SJCRH30 (cell line): ENCODE measurements at regions not wholly inside any gene's neighbourhood (a gene's known extent, or its start where the extent isn't known, plus 50 kb on each side); places are given as distances from the start of the nearest gene placed in this dataset.

Source experiments
- DNase-seq, 2 experiments: peaks; one replicate each; pipeline ENCODE4 v3.0.0-alpha.2; 2015 to 2020
- H3K27ac ChIP-seq: fragments of 250-450 bp; sonication (Bioruptor Pico); 2 replicates; pipeline ENCODE4 v1.5.1; 2020; ENCODE audit warnings: mild to moderate bottlenecking, moderate library complexity
- H3K27me3 ChIP-seq: fragments of 250-450 bp; sonication (Bioruptor Pico); 2 replicates; pipeline ENCODE4 v1.5.1; 2020; ENCODE audit warnings: mild to moderate bottlenecking, moderate library complexity
- H3K36me3 ChIP-seq: fragments of 250-450 bp; sonication (Bioruptor Pico); 2 replicates; pipeline ENCODE4 v1.5.1; 2020; ENCODE audit warnings: mild to moderate bottlenecking, moderate library complexity
- H3K4me1 ChIP-seq: fragments of 250-450 bp; sonication (Bioruptor Pico); 2 replicates; pipeline ENCODE4 v1.5.1; 2020; ENCODE audit warnings: mild to moderate bottlenecking, moderate library complexity
- H3K4me3 ChIP-seq: fragments of 250-450 bp; sonication (Bioruptor Pico); 2 replicates; pipeline ENCODE4 v1.5.1; 2020; ENCODE audit warnings: mild to moderate bottlenecking, moderate library complexity
- H3K9me3 ChIP-seq: fragments of 250-450 bp; sonication (Bioruptor Pico); replicated peaks from 2 replicates; pipeline ENCODE4 v1.5.1; 2020; ENCODE audit warnings: mild to moderate bottlenecking, moderate library complexity

DNA sequence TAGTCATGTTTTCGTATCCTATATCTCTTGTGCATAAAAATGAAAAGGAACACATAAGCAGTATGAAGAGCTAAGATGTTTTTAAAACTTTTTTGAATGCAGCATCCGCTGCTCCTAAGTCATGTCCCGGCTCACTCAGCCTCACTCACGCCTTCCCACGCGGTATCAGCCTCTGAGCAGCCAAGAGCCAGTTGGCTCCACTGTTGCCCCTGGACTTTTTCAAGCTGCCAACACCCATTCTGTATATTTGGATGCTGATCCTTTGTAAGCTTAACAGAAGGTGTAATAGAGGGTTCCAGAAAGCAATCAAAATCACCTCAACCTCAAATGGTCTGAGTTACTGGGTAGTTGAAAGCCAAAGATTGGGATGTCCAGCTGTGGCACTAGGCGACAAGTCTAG is 139.3 kb downstream of the TTLL2 start:
- no peak for DNase-seq
- Histone ChIP-seq H3K4me1 (no peaks in the 10 kb centered on the region; the same call in 1 of the 2 replicates), H3K36me3 (no peaks in the 10 kb centered on the region), H3K27me3 (no peaks in the 10 kb centered on the region), H3K4me3 (no peak overlapping the region), H3K27ac (no peak overlapping the region), H3K9me3 (no peaks in the 10 kb centered on the region)

DNA sequence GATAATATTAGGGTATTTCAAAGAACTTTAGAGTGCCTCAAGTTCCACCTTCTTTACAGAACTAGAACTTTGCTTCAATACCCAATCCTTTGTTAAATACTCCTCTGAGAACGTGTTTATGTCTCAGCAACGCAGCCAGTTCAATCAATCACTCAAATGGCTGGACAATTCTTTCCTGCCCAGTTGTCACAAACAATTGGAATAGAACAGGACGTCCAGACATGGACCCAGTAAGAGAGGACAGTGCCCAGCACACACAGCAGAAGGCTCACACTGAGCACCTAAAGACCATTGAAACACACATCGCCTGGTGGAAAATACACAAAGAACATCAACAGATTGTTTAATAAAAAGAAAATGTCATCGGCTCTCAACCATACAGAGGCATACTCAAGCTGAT is 140.6 kb downstream of the TTLL2 start:
- H3K27ac ChIP-seq: no peak overlapping the region
- H3K9me3 ChIP-seq: no peaks in the 10 kb centered on the region
- no peaks in the 10 kb centered on the region for H3K36me3 ChIP-seq
- no peak for DNase-seq
- no peaks in the 10 kb centered on the region for H3K27me3 ChIP-seq
- H3K4me1 ChIP-seq: no peaks in the 10 kb centered on the region; the same call in 1 of the 2 replicates
- no peak overlapping the region for H3K4me3 ChIP-seq

DNA sequence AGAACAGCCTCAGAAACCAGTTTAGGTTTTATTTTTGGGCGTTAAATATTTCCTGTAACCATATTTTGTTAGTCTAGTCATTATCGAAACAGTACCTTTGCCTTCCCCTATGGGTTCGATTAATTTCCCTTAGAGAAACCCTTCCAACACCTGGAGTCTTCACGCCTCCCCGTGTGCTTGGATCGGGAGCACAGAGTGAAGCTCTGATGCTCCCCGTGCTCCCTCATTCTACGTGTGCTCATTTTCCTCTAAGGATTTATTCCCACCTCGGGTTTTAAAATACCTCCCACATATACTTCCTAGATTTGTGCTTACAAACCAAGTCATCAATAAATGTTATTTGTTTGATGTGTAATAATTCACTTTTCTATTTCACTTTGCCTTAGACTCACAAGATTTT is 142.4 kb downstream of the TTLL2 start:
- Histone ChIP-seq H3K27me3 (no peaks in the 10 kb centered on the region), H3K9me3 (no peaks in the 10 kb centered on the region), H3K36me3 (no peaks in the 10 kb centered on the region), H3K27ac (no peak overlapping the region), H3K4me1 (no peaks in the 10 kb centered on the region; the same call in 1 of the 2 replicates), H3K4me3 (no peak overlapping the region)
- no peak for DNase-seq

GRCh38 chr6:167467793-167468431 is 143.0 kb downstream of the TTLL2 start:
- Histone ChIP-seq H3K36me3 (no peaks in the 10 kb centered on the region), H3K27me3 (no peaks in the 10 kb centered on the region), H3K4me1 (no peaks in the 10 kb centered on the region; the same call in 1 of the 2 replicates), H3K9me3 (no peaks in the 10 kb centered on the region), H3K27ac (no peak overlapping the region), H3K4me3 (no peak overlapping the region)
- no peak for DNase-seq

DNA sequence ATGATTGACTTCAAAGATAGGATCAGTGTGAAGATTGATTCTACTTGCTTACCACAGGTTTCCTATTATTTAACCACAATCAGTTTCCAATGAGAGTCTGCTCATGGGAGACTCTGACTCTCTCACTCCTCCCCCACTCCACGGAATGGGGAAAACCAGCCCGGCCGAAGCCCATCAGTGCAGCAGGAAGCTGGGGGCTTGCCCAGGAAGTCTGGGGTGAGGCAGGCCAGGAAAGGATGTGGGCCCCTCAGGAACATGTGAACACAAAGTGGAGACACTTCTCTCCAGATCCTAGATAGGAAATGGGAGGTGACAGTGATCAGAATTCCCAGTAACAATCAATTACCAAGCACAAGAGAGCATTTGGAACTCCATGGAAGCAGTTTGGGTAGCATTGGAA is 144.2 kb downstream of the TTLL2 start:
- Histone ChIP-seq H3K4me3 (no peak overlapping the region), H3K27me3 (no peaks in the 10 kb centered on the region), H3K4me1 (no peaks in the 10 kb centered on the region), H3K9me3 (no peaks in the 10 kb centered on the region), H3K27ac (no peak overlapping the region), H3K36me3 (no peaks in the 10 kb centered on the region)
- no peak for DNase-seq

- H3K36me3 ChIP-seq: no peaks in the 10 kb centered on the region
- no peaks in the 10 kb centered on the region for H3K4me1 ChIP-seq
- DNase-seq: no peak
- H3K4me3 ChIP-seq: no peak overlapping the region
- H3K9me3 ChIP-seq: no peaks in the 10 kb centered on the region
- no peak overlapping the region for H3K27ac ChIP-seq
- no peaks in the 10 kb centered on the region for H3K27me3 ChIP-seq
These were observed 144.8 kb downstream of the TTLL2 start for GRCh38 chr6:167469672-167470071.

- Histone ChIP-seq H3K27ac (no peak overlapping the region), H3K9me3 (no peaks in the 10 kb centered on the region), H3K27me3 (no peaks in the 10 kb centered on the region), H3K4me3 (no peak overlapping the region), H3K36me3 (no peaks in the 10 kb centered on the region), H3K4me1 (no peaks in the 10 kb centered on the region)
- DNase-seq: no peak
These were observed 145.4 kb downstream of the TTLL2 start for GRCh38 chr6:167470101-167470835.

DNA sequence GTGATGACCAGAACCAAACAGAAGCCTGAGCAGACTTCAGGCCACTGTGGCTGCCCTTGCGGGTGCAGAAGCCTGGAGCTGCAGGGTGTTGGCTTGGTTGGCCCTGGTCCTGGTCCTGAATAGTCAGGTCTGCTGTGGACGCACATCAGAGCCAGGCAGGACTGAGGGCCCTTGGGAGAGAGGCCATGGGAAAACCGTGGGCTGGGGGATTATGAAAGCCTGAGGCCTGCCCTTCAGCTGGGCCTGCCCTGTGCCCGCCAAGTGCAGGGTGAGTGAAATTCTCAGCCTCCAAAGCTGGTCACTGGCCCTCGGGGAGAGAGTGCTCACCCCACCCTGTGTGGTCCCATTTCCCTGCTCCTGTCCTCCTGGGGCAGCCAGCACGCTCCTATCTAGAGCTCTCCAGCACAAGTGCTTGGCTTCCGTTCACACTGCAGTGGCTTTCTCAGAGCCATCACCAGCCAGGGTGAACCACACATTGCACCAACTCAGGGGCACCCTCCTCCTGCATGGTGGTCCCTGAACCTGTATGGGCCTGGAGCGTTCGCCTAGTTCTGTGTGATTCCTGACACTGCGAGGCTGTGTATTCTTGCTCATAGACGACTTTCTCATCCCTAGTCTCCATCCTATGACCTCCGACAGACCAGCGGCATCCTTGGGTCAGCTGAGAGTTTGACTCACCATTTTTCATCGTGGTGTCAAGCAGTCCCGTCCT is 146.1 kb downstream of the TTLL2 start:
- no peaks in the 10 kb centered on the region for H3K27me3 ChIP-seq
- no peak overlapping the region for H3K4me3 ChIP-seq
- no peaks in the 10 kb centered on the region for H3K4me1 ChIP-seq
- no peak for DNase-seq
- no peak overlapping the region for H3K27ac ChIP-seq
- no peaks in the 10 kb centered on the region for H3K9me3 ChIP-seq
- H3K36me3 ChIP-seq: no peaks in the 10 kb centered on the region

GRCh38 chr6:167471548-167471930 is 146.7 kb downstream of the TTLL2 start:
- Histone ChIP-seq H3K27ac (no peak overlapping the region), H3K9me3 (no peaks in the 10 kb centered on the region), H3K27me3 (no peaks in the 10 kb centered on the region), H3K4me1 (no peaks in the 10 kb centered on the region), H3K36me3 (no peaks in the 10 kb centered on the region), H3K4me3 (no peak overlapping the region)
- DNase-seq: no peak

DNA sequence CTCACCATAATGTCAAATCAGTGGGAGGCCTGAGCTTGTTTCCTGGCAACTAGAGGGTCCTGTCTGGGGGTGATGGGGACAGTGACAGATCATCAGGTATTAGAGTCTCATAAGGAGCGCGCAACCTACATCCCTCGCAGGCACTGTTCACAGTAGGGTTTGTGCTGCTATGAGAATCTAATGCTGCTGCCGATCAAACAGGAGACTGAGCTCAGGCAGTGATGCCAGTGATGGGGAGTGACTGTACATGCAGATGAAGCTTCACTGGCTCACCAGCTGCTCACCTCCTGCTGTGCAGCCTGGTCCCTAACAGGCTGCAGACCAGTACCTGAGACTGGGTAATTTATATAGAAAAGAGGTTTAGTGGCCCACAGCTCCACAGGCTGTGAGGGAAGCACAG is 147.3 kb downstream of the TTLL2 start:
- H3K9me3 ChIP-seq: no peaks in the 10 kb centered on the region

DNA sequence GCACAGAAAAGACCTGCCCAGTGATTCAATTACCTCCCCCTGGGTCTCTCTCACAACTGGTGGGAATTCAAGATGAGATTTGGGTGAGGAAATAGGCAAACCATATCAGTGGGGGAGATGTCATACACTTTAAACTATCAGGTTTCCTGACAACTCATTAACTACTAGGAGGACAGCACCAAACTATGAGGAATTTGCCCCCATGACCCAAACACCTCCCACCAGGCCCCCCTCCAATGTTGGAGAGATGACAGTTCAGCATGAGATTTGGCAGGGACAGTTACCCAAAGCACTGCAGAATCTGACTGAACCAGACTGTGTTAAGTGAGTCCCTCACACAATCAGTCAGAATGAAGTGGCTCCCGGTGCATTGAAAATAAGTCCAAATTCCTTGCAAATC is 148.0 kb downstream of the TTLL2 start:
- no peak overlapping the region for H3K4me3 ChIP-seq
- no peaks in the 10 kb centered on the region for H3K9me3 ChIP-seq

More for the DNA sequence above, 147.3 kb downstream of the TTLL2 start:
- no peaks in the 10 kb centered on the region for H3K4me1 ChIP-seq
- DNase-seq: no peak
- H3K27ac ChIP-seq: no peak overlapping the region
- H3K4me3 ChIP-seq: no peak overlapping the region
- H3K27me3 ChIP-seq: no peaks in the 10 kb centered on the region
- H3K36me3 ChIP-seq: no peaks in the 10 kb centered on the region

DNA sequence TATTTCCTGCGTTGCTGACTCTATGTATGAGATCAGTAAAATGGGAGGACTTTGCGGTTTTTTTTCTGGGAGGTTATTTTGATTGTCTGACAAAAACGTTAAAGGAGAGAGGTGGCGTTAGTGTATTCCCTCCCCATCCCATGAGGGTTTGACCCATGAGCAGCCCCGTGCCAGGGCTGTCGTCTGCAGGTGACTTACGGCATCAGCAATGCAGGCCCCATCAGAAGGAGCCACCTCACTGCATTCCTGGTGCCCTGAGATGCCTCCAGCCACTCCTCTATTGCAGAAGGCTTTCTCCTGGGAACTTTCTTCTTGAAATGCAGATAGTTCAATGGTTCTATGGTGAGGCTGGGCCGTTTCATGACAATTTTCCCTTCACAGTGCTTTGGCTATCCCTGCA is 149.3 kb downstream of the TTLL2 start:
- H3K9me3 ChIP-seq: no peaks in the 10 kb centered on the region
- H3K4me3 ChIP-seq: no peak overlapping the region
- DNase-seq: no peak
- H3K27me3 ChIP-seq: no peaks in the 10 kb centered on the region
- no peaks in the 10 kb centered on the region for H3K36me3 ChIP-seq
- no peak overlapping the region for H3K27ac ChIP-seq
- H3K4me1 ChIP-seq: no peaks in the 10 kb centered on the region

More for the DNA sequence above, 148.0 kb downstream of the TTLL2 start:
- H3K36me3 ChIP-seq: no peaks in the 10 kb centered on the region
- no peaks in the 10 kb centered on the region for H3K27me3 ChIP-seq
- no peaks in the 10 kb centered on the region for H3K4me1 ChIP-seq
- DNase-seq: no peak
- no peak overlapping the region for H3K27ac ChIP-seq

- Histone ChIP-seq H3K4me3 (no peak overlapping the region), H3K4me1 (no peaks in the 10 kb centered on the region), H3K9me3 (no peaks in the 10 kb centered on the region), H3K27ac (no peak overlapping the region), H3K27me3 (no peaks in the 10 kb centered on the region), H3K36me3 (no peaks in the 10 kb centered on the region)
- DNase-seq: no peak
These were observed 149.8 kb downstream of the TTLL2 start for GRCh38 chr6:167474725-167475124.

DNA sequence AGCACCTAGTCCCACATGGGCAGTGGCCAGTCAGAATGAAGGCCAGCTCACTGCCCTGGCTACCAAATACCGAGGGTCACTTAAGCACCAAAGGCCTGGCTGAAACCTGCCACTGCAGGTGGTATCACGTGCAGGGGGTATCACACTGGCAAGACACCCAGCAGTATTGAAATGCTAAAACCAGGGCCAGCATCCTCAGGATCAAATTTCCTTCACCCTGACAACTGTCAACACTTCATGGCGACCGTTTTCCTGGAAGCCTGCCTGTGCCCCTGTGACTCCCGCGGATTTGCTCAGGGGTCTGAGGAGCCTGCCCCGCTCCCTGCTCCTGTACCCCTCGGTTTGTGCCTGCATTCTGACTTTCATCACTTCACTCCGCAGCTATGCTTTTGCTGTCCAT is 151.1 kb downstream of the TTLL2 start:
- Histone ChIP-seq H3K4me1 (no peaks in the 10 kb centered on the region), H3K4me3 (no peak overlapping the region), H3K27ac (no peak overlapping the region), H3K9me3 (no peaks in the 10 kb centered on the region), H3K27me3 (no peaks in the 10 kb centered on the region), H3K36me3 (no peaks in the 10 kb centered on the region)
- no peak for DNase-seq

GRCh38 chr6:167476844-167477595 is 152.1 kb downstream of the TTLL2 start:
- H3K4me3 ChIP-seq: no peak overlapping the region
- no peaks in the 10 kb centered on the region for H3K36me3 ChIP-seq
- H3K4me1 ChIP-seq: no peaks in the 10 kb centered on the region
- H3K27me3 ChIP-seq: no peaks in the 10 kb centered on the region
- DNase-seq: no peak
- no peak overlapping the region for H3K27ac ChIP-seq
- no peaks in the 10 kb centered on the region for H3K9me3 ChIP-seq
